HL-60 (cell line): ENCODE measurements at regions not wholly inside any gene's neighbourhood (a gene's known extent, or its start where the extent isn't known, plus 50 kb on each side); places are given as distances from the start of the nearest gene placed in this dataset.

Experiments
- DNase-seq, 2 experiments: peaks; one replicate each; pipeline ENCODE4 v3.0.0-alpha.2; 2010 to 2020; ENCODE audit warnings: low read depth in 1 of 2, low spot score in 1 of 2
- H3K27ac ChIP-seq: fragments of 250-450 bp; sonication (Bioruptor Pico); replicated peaks from 2 replicates; pipeline ENCODE4 v1.5.1; 2020; ENCODE audit warnings: mild to moderate bottlenecking, moderate library complexity
- H3K27me3 ChIP-seq: fragments of 250-450 bp; sonication (Bioruptor Pico); 2 replicates; pipeline ENCODE4 v1.5.1; 2021; ENCODE audit warnings: mild to moderate bottlenecking, moderate library complexity; ENCODE audit not compliant: insufficient read depth, poor library complexity, severe bottlenecking
- H3K4me3 ChIP-seq: replicated peaks from 2 replicates; pipeline ENCODE4 v1.5.1; 2011; ENCODE audit warnings: mild to moderate bottlenecking, control low read depth, low read length; ENCODE audit not compliant: insufficient read depth
- CTCF ChIP-seq: IDR thresholded peaks from one replicate; pipeline ENCODE4 v1.5.1; 2011; ENCODE audit warnings: low read length, control low read depth, inconsistent platforms; ENCODE audit not compliant: insufficient read depth
- GABPA ChIP-seq: IDR thresholded peaks from 2 replicates; pipeline ENCODE4 v1.6.1; 2012; ENCODE audit warnings: low read depth
- POLR2AphosphoS5 ChIP-seq: IDR thresholded peaks from 2 replicates; pipeline ENCODE4 v1.6.1; 2012; ENCODE audit warnings: low read depth
- REST ChIP-seq: IDR thresholded peaks from 2 replicates; pipeline ENCODE4 v1.6.1; 2012; ENCODE audit warnings: low read depth; ENCODE audit not compliant: insufficient replicate concordance
- SPI1 ChIP-seq: IDR thresholded peaks from 2 replicates; pipeline ENCODE4 v1.6.1; 2012; ENCODE audit warnings: low read depth, mild to moderate bottlenecking, borderline replicate concordance

GRCh38 chr2:5472673-5473072 is 219.5 kb upstream of the SOX11 start:
- no peak for DNase-seq
- no peak overlapping the region for H3K4me3 ChIP-seq
- no peaks in the 10 kb centered on the region for H3K27me3 ChIP-seq
- no peak overlapping the region for H3K27ac ChIP-seq
- TF ChIP-seq SPI1 (no peak), REST (no peak), CTCF (no peak), POLR2AphosphoS5 (no peak), GABPA (no peak)

GRCh38 chr2:5473635-5474034 is 218.5 kb upstream of the SOX11 start:
- H3K27me3 ChIP-seq = no peaks in the 10 kb centered on the region
- no peak for TF ChIP-seq CTCF
- no peak for TF ChIP-seq SPI1
- TF ChIP-seq REST = no peak
- no peak for TF ChIP-seq POLR2AphosphoS5
- H3K4me3 ChIP-seq = no peak overlapping the region
- no peak overlapping the region for H3K27ac ChIP-seq
- no peak for DNase-seq

GRCh38 chr2:5474716-5475115 is 217.5 kb upstream of the SOX11 start:
- Histone ChIP-seq H3K27me3 (no peaks in the 10 kb centered on the region), H3K4me3 (no peak overlapping the region), H3K27ac (no peak overlapping the region)
- no peak for DNase-seq
- TF ChIP-seq POLR2AphosphoS5 = no peak
- no peak for TF ChIP-seq SPI1
- TF ChIP-seq CTCF = no peak
- TF ChIP-seq GABPA = no peak

- no peak overlapping the region for H3K4me3 ChIP-seq
- no peaks in the 10 kb centered on the region for H3K27me3 ChIP-seq
- TF ChIP-seq REST = no peak
- TF ChIP-seq GABPA = no peak
- no peak for TF ChIP-seq POLR2AphosphoS5
- no peak for TF ChIP-seq CTCF
- no peak for TF ChIP-seq SPI1
- no peak overlapping the region for H3K27ac ChIP-seq
- DNase-seq = no peak
Measured at GRCh38 chr2:5479265-5479928, 212.8 kb upstream of the SOX11 start.
